ENCODE measurements at regions not wholly inside any gene's neighbourhood (a gene's known extent, or its start where the extent isn't known, plus 50 kb on each side); places are given as distances from the start of the nearest gene placed in this dataset.
A peak's percentile ranks its signal among the peaks of the same experiment; 100 is the strongest.
"Not testable (repeated sequence)": the region's sequence is repeated elsewhere in the genome, so short reads cannot be mapped to it uniquely, and the experiment has no call there.

DNA sequence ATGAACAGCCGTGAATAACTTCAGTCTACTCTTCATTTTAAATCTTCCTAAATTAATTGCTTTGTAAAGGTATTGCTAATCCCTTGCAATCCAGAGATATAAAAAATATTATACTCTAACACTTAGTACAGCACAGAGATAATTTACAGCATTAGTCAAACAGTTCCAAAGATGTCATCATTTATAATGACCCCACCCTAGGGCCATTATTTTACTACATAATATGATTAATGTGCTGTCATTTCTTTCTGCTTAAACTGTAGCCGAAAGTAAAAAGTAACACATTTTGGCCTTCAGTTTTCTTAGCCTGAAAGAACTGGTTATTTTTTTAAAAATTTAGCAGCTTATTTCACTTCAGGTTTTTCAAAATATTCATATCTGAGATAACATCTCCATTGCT lies 256.3 kb upstream of the RFC3 start:
- no peak for DNase-seq

- DNase-seq: no peak
Measured at GRCh38 chr13:33571618-33572017, 246.3 kb upstream of the RFC3 start.

GRCh38 chr13:33572322-33572721 lies 245.6 kb upstream of the RFC3 start:
- DNase-seq: not testable (repeated sequence)

- DNase-seq: no peak
Measured at GRCh38 chr13:33575378-33575777, 242.6 kb upstream of the RFC3 start.

DNA sequence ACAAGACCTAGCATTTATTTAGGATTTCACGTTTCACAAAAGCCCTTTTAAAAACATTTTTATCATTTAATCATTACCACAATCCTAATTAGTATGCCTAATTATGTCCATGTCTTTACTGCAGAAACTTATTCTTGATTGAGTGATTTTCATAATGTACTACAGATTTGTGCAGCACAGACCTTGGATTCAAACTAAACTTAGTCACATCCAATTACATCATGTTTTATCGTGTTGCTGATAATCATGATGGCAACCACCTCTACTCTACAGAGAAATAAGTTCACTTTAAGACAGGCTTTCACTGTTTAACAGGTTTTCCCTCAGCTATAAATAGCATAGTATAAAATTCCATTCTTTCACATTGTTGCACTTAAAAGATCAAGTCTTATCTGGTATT lies 240.9 kb upstream of the RFC3 start:
- no peak for DNase-seq

GRCh38 chr13:33578786-33579185 lies 239.2 kb upstream of the RFC3 start:
- no peak for DNase-seq

GRCh38 chr13:33582121-33582520 lies 235.8 kb upstream of the RFC3 start:
- no peak for DNase-seq

DNA sequence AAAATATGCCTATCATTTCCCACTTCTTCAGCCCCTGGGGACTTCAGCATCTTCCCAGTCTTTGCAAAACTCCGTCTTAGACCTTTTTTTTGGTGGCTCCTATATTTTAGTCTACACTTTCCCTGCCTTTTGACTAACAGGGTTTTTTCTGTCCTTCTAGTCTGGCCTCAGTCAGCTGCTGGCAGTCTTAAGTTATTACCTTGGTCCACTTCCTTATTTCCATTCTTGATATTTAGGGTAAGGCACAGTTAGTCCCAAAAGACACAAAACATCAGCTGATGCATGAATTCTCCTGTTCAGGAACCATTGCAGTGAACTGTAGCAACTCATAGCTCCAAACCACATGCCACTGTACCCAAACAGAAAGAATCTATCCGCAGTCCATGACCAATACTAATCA lies 234.6 kb upstream of the RFC3 start:
- no peak for DNase-seq

DNA sequence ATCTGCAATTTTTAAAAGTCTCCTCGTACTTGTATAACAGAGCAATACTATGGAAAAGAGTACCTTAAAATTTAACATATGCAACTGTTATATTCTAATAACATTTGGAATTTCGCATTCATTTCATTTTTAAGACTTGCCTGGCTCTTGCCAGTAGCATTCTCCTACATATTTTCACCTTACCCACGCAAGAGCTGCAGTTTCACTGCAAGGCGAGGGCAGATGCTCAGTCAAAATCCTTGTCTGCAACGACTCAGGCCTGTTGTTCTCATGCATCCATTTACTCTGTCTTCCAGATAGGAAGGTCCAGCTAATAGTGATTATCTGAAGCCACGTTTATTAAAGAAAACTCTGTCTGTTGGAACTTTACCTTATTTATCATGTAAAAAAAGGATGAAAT lies 227.0 kb upstream of the RFC3 start:
- no peak for DNase-seq

- DNase-seq: no peak
Measured at GRCh38 chr13:33606692-33607091, 211.3 kb upstream of the RFC3 start.

- peak; percentile 73 for DNase-seq
Measured at GRCh38 chr13:33610438-33611120, 207.4 kb upstream of the RFC3 start.

- no peak for DNase-seq
Measured at GRCh38 chr13:33611121-33611805, 206.7 kb upstream of the RFC3 start.

DNA sequence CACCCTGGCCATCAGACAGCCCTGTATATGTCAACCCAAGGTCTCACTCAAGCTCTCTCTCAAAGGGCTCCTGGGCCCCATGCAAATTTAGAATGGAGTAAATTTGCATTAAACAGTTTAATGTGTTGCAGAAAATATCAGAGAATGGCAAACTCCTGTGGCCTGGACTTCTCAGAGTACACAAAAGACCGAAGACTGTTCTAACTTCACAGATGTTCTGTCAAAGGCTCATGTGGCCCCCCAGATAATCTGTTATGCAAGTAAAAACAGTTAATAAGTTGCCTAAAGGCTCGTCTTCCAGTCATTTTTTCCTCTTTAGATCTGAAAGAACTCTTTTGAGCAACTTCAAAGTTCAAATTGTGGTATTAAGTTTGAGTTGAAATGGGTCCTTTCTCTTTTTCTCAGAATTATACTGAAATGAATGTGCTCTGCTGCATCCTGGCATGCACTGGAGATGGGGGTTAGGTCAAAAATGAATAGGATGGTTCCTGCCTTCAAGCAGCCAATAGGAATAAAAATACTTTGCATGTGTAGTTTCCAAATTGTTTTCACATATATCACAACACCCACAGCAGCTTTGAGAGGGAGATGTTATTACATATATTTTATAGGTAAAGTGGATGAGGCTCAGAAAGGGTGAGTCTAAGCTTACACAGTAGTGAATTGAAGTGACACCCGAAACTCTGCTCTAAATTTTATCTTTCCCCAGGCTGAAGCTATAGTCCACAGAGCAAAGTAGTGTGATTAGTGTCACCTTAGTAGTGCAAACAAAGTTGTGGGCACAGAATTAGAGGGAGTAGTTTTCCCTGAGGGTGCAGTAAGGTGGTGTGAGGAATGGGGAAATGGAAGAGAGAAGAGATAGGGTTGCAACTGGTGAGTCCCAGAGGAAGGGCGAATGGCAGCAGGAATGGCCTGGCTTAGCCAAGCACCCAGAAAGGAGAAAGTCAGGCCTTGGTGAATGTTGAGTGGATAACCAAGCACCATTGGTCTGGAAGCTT lies 205.0 kb upstream of the RFC3 start:
- no peak for DNase-seq

DNA sequence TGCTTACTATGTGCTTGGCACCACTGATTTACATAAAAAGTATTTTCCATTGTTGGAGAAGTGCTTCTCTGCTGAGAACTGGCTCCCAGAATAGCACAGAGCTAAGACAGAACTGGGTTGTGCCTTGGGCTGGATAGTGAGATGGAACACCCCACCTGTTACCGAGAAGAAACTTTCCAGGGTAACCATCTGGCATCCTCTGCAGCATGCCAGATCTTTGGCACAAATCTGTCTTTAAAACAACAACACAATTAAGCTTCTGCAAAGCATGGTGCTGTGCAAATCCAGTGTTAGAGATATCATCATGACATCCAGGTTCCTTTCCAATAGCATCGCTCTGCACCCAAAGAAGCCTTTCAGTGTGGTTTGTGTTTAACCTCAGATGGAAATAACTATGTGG lies 202.5 kb upstream of the RFC3 start:
- no peak for DNase-seq

DNA sequence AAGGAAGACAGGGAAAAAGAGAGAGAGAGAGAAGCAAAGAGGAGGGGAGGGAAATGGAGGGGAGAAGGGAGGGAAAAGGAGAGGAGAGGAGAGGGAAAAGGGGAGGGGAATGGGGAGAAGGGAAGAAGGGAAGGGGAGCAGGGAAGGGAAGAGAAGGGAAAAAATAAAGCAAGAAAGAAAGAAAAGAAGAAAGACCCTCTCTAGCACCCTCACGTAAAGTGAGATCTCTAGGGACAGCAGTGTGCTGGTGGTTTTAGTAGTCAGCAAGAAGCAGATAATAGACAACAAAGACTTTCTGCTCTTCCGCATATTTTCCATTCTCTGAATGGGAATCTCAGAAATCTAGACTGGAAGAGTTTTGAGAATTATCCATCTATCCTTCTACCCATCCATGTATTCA lies 201.8 kb upstream of the RFC3 start:
- DNase-seq: no peak

DNA sequence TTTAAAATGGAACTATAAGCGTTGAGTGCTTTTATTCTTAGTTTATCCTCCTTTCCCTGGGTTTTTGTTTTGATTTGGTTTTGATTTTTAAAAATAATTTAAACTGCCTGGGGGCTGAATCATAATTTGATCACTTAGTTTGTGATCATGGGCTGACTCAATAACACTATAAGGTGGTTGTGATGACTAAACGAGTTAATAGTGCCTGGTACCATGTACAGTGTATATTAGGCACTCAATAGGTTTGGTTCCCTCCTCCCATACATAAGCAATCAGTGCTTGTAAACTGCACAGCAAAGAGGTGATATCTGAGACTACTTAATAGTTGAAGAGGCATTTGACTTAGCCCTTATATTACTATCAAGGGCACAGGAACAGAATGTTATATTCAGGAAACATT lies 200.9 kb upstream of the RFC3 start:
- no peak for DNase-seq

DNA sequence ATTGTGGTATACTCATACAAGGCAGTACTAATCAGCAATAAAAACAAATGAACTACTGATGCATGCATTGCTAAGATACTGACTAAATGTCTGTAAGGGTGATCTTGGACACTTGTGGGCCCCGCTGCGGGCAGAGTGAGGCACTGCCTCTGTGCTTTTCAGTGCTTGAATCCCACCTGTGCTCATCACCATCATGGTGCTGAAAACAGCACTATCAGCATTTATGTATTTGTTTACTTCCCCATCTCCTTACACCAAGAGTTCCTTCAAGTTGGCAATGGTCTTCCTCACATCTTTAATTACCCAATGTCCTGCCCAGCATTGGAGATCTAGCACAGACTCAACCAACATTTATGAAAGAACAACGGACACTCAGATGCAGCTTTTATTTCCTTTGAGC lies 193.7 kb upstream of the RFC3 start:
- DNase-seq: no peak

DNA sequence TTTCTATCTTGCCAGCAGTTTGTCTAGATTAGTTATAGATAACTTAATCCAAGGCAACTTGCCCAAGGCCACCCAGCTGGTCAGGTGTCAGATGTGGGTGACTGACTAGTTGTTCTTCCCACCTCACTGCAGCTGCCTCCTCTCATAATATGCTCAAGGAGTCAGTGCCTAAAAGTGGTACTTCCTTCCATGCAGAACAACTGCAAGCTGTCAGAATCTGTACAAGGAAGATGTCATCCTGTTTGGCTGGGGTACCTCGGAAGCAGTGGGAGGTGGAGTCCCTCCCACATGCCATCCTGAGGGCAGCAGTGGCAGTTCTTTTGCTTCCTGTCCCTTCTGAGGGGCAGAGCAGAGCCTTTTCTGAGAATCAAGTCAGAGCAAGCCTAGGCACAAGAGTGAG lies 193.2 kb upstream of the RFC3 start:
- no peak for DNase-seq

GRCh38 chr13:33626407-33626806 lies 191.5 kb upstream of the RFC3 start:
- no peak for DNase-seq

DNA sequence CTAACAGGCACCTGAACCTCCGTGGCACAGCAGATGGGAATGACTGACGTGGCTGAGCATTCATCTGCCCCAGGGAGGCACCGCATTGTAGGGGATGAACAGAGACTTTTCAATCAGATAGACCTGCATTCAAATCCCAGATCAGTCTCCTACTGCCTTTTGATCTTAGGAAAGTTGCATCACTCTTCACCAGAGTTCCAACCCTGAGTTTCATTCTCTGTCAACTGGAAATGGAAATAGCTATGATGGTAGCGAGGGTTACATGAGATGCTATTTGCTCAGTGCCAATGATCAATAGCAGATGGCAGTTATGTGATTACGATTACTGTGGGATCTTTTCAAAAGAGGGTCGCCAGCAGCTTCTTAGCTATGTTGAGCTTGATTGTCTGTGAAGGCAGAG lies 189.3 kb upstream of the RFC3 start:
- no peak for DNase-seq

DNA sequence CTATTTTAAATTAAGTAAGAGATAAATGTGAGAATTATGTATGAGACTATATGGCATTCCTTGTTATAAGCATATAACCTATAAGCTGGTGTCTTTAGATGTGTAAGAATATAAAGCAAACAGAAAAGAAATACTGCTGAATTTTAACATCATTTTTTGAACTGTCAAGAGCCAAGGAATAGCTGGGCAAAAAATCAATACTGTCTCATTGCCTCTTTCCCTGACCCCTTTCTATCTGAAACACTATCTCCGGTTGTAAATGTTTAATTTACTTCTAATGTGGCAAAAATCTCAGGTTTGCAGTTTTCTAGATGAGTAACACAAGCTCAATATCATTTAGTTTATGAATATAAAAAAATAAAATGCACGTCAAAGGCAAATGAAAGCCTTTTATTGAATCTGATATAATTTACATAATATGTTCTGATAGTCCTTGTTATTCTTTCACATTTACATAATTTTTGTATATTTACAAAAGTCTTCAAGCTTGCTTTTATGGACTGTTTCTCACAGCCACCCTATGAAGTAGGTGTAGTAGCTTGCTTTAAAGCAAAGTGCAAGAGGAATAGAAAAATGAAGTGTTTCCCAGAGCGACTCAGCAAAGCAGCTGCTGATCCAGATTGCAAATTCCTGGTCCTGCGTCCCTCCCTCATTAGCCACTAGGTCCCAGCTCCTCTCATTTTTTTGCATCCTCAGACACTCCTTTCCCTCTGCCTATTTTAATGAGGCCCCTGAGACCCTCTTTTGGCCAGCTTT lies 188.2 kb upstream of the RFC3 start:
- no peak for DNase-seq

DNA sequence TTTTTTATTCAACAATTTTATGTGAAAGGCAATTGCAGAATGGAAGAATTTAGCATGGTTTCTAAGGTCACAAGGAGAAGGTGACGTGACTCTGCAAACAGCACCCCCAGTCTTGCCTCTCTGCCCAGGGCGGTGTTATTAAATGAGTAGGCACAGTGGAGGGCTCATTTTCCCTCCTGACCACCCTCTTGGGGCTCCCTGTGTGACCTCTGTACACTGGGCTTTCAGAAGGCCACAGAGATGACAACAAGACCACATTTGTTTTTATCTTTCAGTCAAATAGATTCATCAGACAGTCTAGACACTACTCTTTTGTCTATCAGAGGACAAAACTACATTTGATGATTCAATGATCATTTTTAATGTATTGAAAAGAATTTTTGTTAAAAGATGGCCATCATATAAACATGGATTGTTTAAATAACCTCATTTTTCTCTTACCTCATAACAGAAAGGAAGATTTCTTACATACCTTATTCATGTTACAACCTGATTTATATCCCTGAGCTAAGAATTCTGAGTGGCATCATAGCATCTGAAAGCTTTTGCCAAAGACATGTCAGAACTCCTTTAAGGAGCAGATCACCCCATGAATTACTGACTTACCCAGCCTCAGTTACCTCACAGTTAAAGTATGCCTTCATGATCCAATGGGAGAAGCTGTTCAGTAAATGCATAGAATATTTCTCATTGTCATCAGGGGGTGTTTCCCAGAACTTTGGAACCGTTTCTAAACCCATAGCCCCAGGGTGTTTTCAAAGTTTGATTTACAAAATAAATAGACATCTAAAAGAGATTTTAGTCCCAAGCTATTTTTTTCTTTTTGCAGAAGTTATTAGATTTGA lies 184.0 kb upstream of the RFC3 start:
- no peak for DNase-seq

All from CD4-positive, alpha-beta T cell treated with Interleukin-10 for 1 hour (primary cell).